HS-27A (cell line): ENCODE measurements at regions not wholly inside any gene's neighbourhood (a gene's known extent, or its start where the extent isn't known, plus 50 kb on each side); places are given as distances from the start of the nearest gene placed in this dataset.

Experiments used
- DNase-seq: peaks from one replicate; pipeline ENCODE4 v3.0.0-alpha.2; 2012; ENCODE audit warnings: low read depth, missing footprints

- DNase-seq: no peak
Measured at GRCh38 chr1:37130221-37130948, 96.1 kb upstream of the GRIK3 start.

- DNase-seq: no peak
Measured at GRCh38 chr1:37131281-37131680, 97.0 kb upstream of the GRIK3 start.

GRCh38 chr1:37133276-37134145 lies 99.2 kb upstream of the GRIK3 start:
- no peak for DNase-seq

- no peak for DNase-seq
Measured at GRCh38 chr1:37134599-37134998, 100.3 kb upstream of the GRIK3 start.

GRCh38 chr1:37135032-37135431 lies 100.7 kb upstream of the GRIK3 start:
- no peak for DNase-seq

- no peak for DNase-seq
Measured at GRCh38 chr1:37137014-37137413, 102.7 kb upstream of the GRIK3 start.

- no peak for DNase-seq
Measured at GRCh38 chr1:37137601-37138000, 103.3 kb upstream of the GRIK3 start.

- DNase-seq: no peak
Measured at GRCh38 chr1:37143800-37144199, 109.5 kb upstream of the GRIK3 start.

GRCh38 chr1:37146071-37146470 lies 111.8 kb upstream of the GRIK3 start:
- no peak for DNase-seq

- DNase-seq: no peak
Measured at GRCh38 chr1:37147392-37147831, 113.1 kb upstream of the GRIK3 start.

- no peak for DNase-seq
Measured at GRCh38 chr1:37147906-37148305, 113.6 kb upstream of the GRIK3 start.

GRCh38 chr1:37148663-37149062 lies 114.3 kb upstream of the GRIK3 start:
- no peak for DNase-seq

- DNase-seq: no peak
Measured at GRCh38 chr1:37149296-37149695, 115.0 kb upstream of the GRIK3 start.

GRCh38 chr1:37150986-37151385 lies 116.7 kb upstream of the GRIK3 start:
- no peak for DNase-seq

- DNase-seq: no peak
Measured at GRCh38 chr1:37151789-37152188, 117.5 kb upstream of the GRIK3 start.

GRCh38 chr1:37152491-37152890 lies 118.2 kb upstream of the GRIK3 start:
- DNase-seq: no peak

- DNase-seq: no peak
Measured at GRCh38 chr1:37153116-37154100, 119.1 kb upstream of the GRIK3 start.

- DNase-seq: no peak
Measured at GRCh38 chr1:37156646-37157045, 122.3 kb upstream of the GRIK3 start.

GRCh38 chr1:37157634-37158033 lies 123.3 kb upstream of the GRIK3 start:
- no peak for DNase-seq

- DNase-seq: no peak
Measured at GRCh38 chr1:37158113-37158749, 123.9 kb upstream of the GRIK3 start.

- no peak for DNase-seq
Measured at GRCh38 chr1:37159102-37159501, 124.8 kb upstream of the GRIK3 start.

- DNase-seq: no peak
Measured at GRCh38 chr1:37161171-37161570, 126.9 kb upstream of the GRIK3 start.
